SK-N-SH (cell line): ENCODE measurements at regions not wholly inside any gene's neighbourhood (a gene's known extent, or its start where the extent isn't known, plus 50 kb on each side); places are given as distances from the start of the nearest gene placed in this dataset.

Source experiments
- CTCF ChIA-PET: fragments of 300-600, 350-600 bp; formaldehyde crosslinking; extraction: SDS; loops from one replicate; lab custom pipeline; 2021; lab: Yijun Ruan, JAX
- POLR2A ChIA-PET: fragments of 350-600 bp; sonication (Branson Sonifier 250); formaldehyde crosslinking; extraction: SDS; loops from one replicate; lab custom pipeline; 2020; ENCODE audit warnings: antibody characterized with exemption, inconsistent platforms; lab: Yijun Ruan, JAX
- DNase-seq: peaks from one replicate; pipeline ENCODE4 v3.0.0; 2012
- H2AFZ ChIP-seq: fragments of 200-600 bp; sonication (generic); 2 replicates; pipeline ENCODE4 v1.8.1; 2016; ENCODE audit warnings: antibody characterized with exemption, mild to moderate bottlenecking, low read depth
- H3F3A ChIP-seq: fragments of 200-600 bp; sonication (generic); replicated peaks from 2 replicates; pipeline ENCODE3; 2016; ENCODE audit warnings: antibody characterized with exemption, mild to moderate bottlenecking; ENCODE audit not compliant: insufficient read depth
- H3K27ac ChIP-seq, 2 experiments: fragments of 200-500 bp in 1 of 2; fragments of 200-600 bp in 1 of 2; sonication (Bioruptor generic) in 1 of 2; sonication (generic), shearing (Covaris generic) in 1 of 2; 2 replicates each; pipeline versions ENCODE4 v1.5.1 to v1.6.1; 2014 to 2016; ENCODE audit warnings: low read depth in 2 of 2, inconsistent platforms in 1 of 2, low read length in 1 of 2, mild to moderate bottlenecking in 1 of 2, mixed read lengths in 1 of 2
- H3K27me3 ChIP-seq: fragments of 200-600 bp; sonication (generic), shearing (Covaris generic); 2 replicates; pipeline ENCODE4 v1.6.1; 2016; ENCODE audit warnings: mixed run types; ENCODE audit not compliant: insufficient read depth
- H3K36me3 ChIP-seq, 2 experiments: fragments of 200-500 bp in 1 of 2; fragments of 200-600 bp in 1 of 2; sonication (Bioruptor generic) in 1 of 2; sonication (generic) in 1 of 2; replicated peaks in 1 of 2; 2 replicates each; pipeline versions ENCODE3 to v1.5.1; 2014 to 2016; ENCODE audit warnings: low read length in 1 of 2, mild to moderate bottlenecking in 1 of 2; ENCODE audit not compliant: insufficient read depth in 2 of 2, control insufficient read depth in 1 of 2
- H3K4me1 ChIP-seq, 2 experiments: fragments of 200-500 bp in 1 of 2; fragments of 200-600 bp in 1 of 2; sonication (Bioruptor generic) in 1 of 2; sonication (generic), shearing (Covaris generic) in 1 of 2; 2 replicates each; pipeline versions ENCODE4 v1.5.1 to v1.6.1; 2014 to 2016; ENCODE audit warnings: low read depth in 1 of 2, low read length in 1 of 2, mixed run types in 1 of 2; ENCODE audit not compliant: insufficient read depth in 2 of 2, control insufficient read depth in 1 of 2
- H3K4me2 ChIP-seq: fragments of 200-600 bp; sonication (generic), shearing (Covaris generic); 2 replicates; pipeline ENCODE4 v1.6.1; 2017; ENCODE audit warnings: mixed run types
- H3K4me3 ChIP-seq, 2 experiments: fragments of 200-500 bp in 1 of 2; fragments of 200-600 bp in 1 of 2; sonication (Bioruptor generic) in 1 of 2; sonication (generic), shearing (Covaris generic) in 1 of 2; 2 replicates each; pipeline versions ENCODE4 v1.5.1 to v1.8.1; 2014 to 2016; ENCODE audit warnings: low read depth in 2 of 2, inconsistent platforms in 1 of 2, low read length in 1 of 2, mild to moderate bottlenecking in 1 of 2, mixed read lengths in 1 of 2, moderate library complexity in 1 of 2
- H3K79me2 ChIP-seq: fragments of 200-600 bp; sonication (generic); 2 replicates; pipeline ENCODE4 v1.8.1; 2017; ENCODE audit warnings: mild to moderate bottlenecking; ENCODE audit not compliant: insufficient read depth
- H3K9ac ChIP-seq: fragments of 200-600 bp; sonication (generic); 2 replicates; pipeline ENCODE4 v1.6.1; 2017; ENCODE audit warnings: mixed run types
- H3K9me2 ChIP-seq: fragments of 200-600 bp; sonication (generic); 2 replicates; pipeline ENCODE4 v1.6.1; 2017; ENCODE audit warnings: mixed run types
- H3K9me3 ChIP-seq: fragments of 200-600 bp; sonication (generic); 2 replicates; pipeline ENCODE4 v1.6.1; 2017; ENCODE audit warnings: mixed run types, mild to moderate bottlenecking, moderate library complexity
- H4K20me1 ChIP-seq: fragments of 200-600 bp; sonication (generic); 2 replicates; pipeline ENCODE4 v1.6.1; 2017; ENCODE audit warnings: mild to moderate bottlenecking, mixed run types; ENCODE audit not compliant: insufficient read depth
- CHD2 ChIP-seq: fragments of 150-350 bp; IDR thresholded peaks from 2 replicates; pipeline ENCODE4 v1.6.1; 2018; ENCODE audit warnings: low read length; ENCODE audit not compliant: partially characterized antibody
- ELF1 ChIP-seq: IDR thresholded peaks from 2 replicates; pipeline ENCODE4 v1.4.0; 2012
- FOSL2 ChIP-seq: IDR thresholded peaks from 2 replicates; pipeline ENCODE4 v1.4.0; 2012; ENCODE audit warnings: low read depth, mild to moderate bottlenecking, moderate library complexity, borderline replicate concordance
- FOXJ3 ChIP-seq: sonication (generic); formaldehyde crosslinking; IDR thresholded peaks from 2 replicates; pipeline ENCODE4 v1.5.1; 2020; ENCODE audit warnings: mild to moderate bottlenecking, missing genetic modification reagents
- FOXM1 ChIP-seq: IDR thresholded peaks from 2 replicates; pipeline ENCODE4 v1.4.0; 2012; ENCODE audit warnings: low read depth, mild to moderate bottlenecking
- GATA2 ChIP-seq: sonication (generic); formaldehyde crosslinking; IDR thresholded peaks from 2 replicates; pipeline ENCODE4 v1.5.0; 2020; ENCODE audit warnings: mild to moderate bottlenecking, missing genetic modification reagents
- IRF3 ChIP-seq: fragments of 150-350 bp; IDR thresholded peaks from 2 replicates; pipeline ENCODE4 v1.6.1; 2016; ENCODE audit warnings: mild to moderate bottlenecking, low read depth, low read length
- MAX ChIP-seq: IDR thresholded peaks from 2 replicates; pipeline ENCODE4 v1.4.0; 2012; ENCODE audit warnings: low read depth
- MEF2A ChIP-seq: IDR thresholded peaks from 2 replicates; pipeline ENCODE4 v1.4.0; 2012; ENCODE audit warnings: low read depth, borderline replicate concordance
- NFIC ChIP-seq: IDR thresholded peaks from 2 replicates; pipeline ENCODE4 v1.4.0; 2012; ENCODE audit warnings: borderline replicate concordance
- NRF1 ChIP-seq: IDR thresholded peaks from 2 replicates; pipeline ENCODE4 v1.6.1; 2012; ENCODE audit warnings: low read depth, mild to moderate bottlenecking, low read length
- POLR2AphosphoS5 ChIP-seq: IDR thresholded peaks from 2 replicates; pipeline ENCODE4 v1.6.1; 2012; ENCODE audit warnings: low read depth, low read length
- RAD21 ChIP-seq: IDR thresholded peaks from 2 replicates; pipeline ENCODE4 v1.6.1; 2012; ENCODE audit warnings: mild to moderate bottlenecking, low read length
- RCOR1 ChIP-seq: fragments of 150-350 bp; IDR thresholded peaks from 2 replicates; pipeline ENCODE4 v1.6.1; 2017; ENCODE audit warnings: antibody characterized with exemption, low read length
- RXRA ChIP-seq: IDR thresholded peaks from 2 replicates; pipeline ENCODE4 v1.4.0; 2012; ENCODE audit warnings: low read depth, mild to moderate bottlenecking, borderline replicate concordance
- USF2 ChIP-seq: fragments of 150-350 bp; IDR thresholded peaks from 2 replicates; pipeline ENCODE4 v1.6.1; 2017; ENCODE audit warnings: antibody characterized with exemption, low read length, low read depth, borderline replicate concordance
- YY1 ChIP-seq: IDR thresholded peaks from 2 replicates; pipeline ENCODE4 v1.4.0; 2012; ENCODE audit warnings: low read depth, mild to moderate bottlenecking
- WGBS: methylation state at CpG from one replicate; pipeline ENCODE4 v1.1.6; 2017; ENCODE audit warnings: low lambda C conversion rate; 5-methylcytosine and 5-hydroxymethylcytosine counted together

GRCh38 chr4:160981083-160981482 is 1182.7 kb downstream of the FSTL5 start:
- 28% methylated on average over 2 of the region's 2 CpGs for WGBS
- Histone ChIP-seq H3K79me2 (no peaks in the 10 kb centered on the region), H3K27me3 (no peaks in the 10 kb centered on the region), H3K36me3 (no peaks in the 10 kb centered on the region), H3K27ac (no peak overlapping the region), H3F3A (no peaks in the 10 kb centered on the region), H3K4me1 (no peaks in the 10 kb centered on the region), H3K4me3 (no peak overlapping the region)
- no peak for DNase-seq
- no peak for TF ChIP-seq YY1
- TF ChIP-seq FOXM1: no peak
- no peak for TF ChIP-seq GATA2
- TF ChIP-seq NRF1: no peak
- TF ChIP-seq MEF2A: no peak
- TF ChIP-seq RAD21: no peak
- no peak for TF ChIP-seq ELF1
- TF ChIP-seq MAX: no peak
- TF ChIP-seq, all 33 proteins: peak for 0
- Histone ChIP-seq H3K9me2 (no peaks in the 10 kb centered on the region), H3K9me3 (no peaks in the 10 kb centered on the region), H3K4me2 (no peak overlapping the region), H3K9ac (no peak overlapping the region), H4K20me1 (no peaks in the 10 kb centered on the region), H2AFZ (no peak overlapping the region)
- POLR2A ChIA-PET: no interaction called here
- CTCF ChIA-PET: no interaction called here

- WGBS: 18% methylated on average over 2 of the region's 9 CpGs
- H3K9me2 ChIP-seq: no peaks in the 10 kb centered on the region
- H3K4me3 ChIP-seq: no peak overlapping the region
- H3K9ac ChIP-seq: no peak overlapping the region
- no peaks in the 10 kb centered on the region for H3K9me3 ChIP-seq
- no peaks in the 10 kb centered on the region for H3K36me3 ChIP-seq
- H3K4me1 ChIP-seq: no peaks in the 10 kb centered on the region
- no peaks in the 10 kb centered on the region for H3K79me2 ChIP-seq
- no peak for DNase-seq
- H4K20me1 ChIP-seq: no peaks in the 10 kb centered on the region
- no peak overlapping the region for H2AFZ ChIP-seq
- TF ChIP-seq POLR2AphosphoS5: no peak
- no peak for TF ChIP-seq FOXJ3 (CRISPR knock-in tag)
- no peak for TF ChIP-seq RCOR1
- TF ChIP-seq NFIC: no peak
- no peak for TF ChIP-seq RXRA
- no peak for TF ChIP-seq IRF3
- no peak for TF ChIP-seq FOSL2
- no peak for TF ChIP-seq USF2
- no peak for TF ChIP-seq CHD2
- no peak for TF ChIP-seq MAX
- H3K27me3 ChIP-seq: no peaks in the 10 kb centered on the region
- no peak overlapping the region for H3K4me2 ChIP-seq
- no peaks in the 10 kb centered on the region for H3F3A ChIP-seq
- ChIA-PET CTCF (no interaction called here), POLR2A (no interaction called here)
- H3K27ac ChIP-seq: no peak overlapping the region
Measured at GRCh38 chr4:160983035-160983434, 1180.8 kb downstream of the FSTL5 start.
